Retinal pigment epithelial cell (primary cell): ENCODE measurements at regions not wholly inside any gene's neighbourhood (a gene's known extent, or its start where the extent isn't known, plus 50 kb on each side); places are given as distances from the start of the nearest gene placed in this dataset.

Experiments used
- DNase-seq: peaks from one replicate; pipeline ENCODE4 v3.0.0-alpha.2; 2010; ENCODE audit warnings: low read depth
- H3K4me3 ChIP-seq: 2 replicates; pipeline ENCODE4 v1.5.1; 2011; ENCODE audit warnings: mild to moderate bottlenecking, low read length, control low read depth, moderate library complexity
- CTCF ChIP-seq: conservative IDR thresholded peaks from 2 replicates; pipeline ENCODE4 v1.5.1; 2011; ENCODE audit warnings: low read depth, low read length, control low read depth, inconsistent platforms

- peak overlapping the region; percentile 24 for H3K4me3 ChIP-seq
- DNase-seq = peak; percentile 56
- TF ChIP-seq CTCF = no peak
Observed at GRCh38 chr9:129258124-129258822, 80.2 kb upstream of the IER5L start.

- DNase-seq = no peak
- TF ChIP-seq CTCF = no peak
- no peak overlapping the region for H3K4me3 ChIP-seq
Observed at GRCh38 chr9:129256959-129257713, 79.1 kb upstream of the IER5L start.

- H3K4me3 ChIP-seq = no peak overlapping the region
- no peak for TF ChIP-seq CTCF
- DNase-seq = no peak
Observed at GRCh38 chr9:129254566-129255287, 76.7 kb upstream of the IER5L start.

- TF ChIP-seq CTCF = no peak
- DNase-seq = no peak
- no peak overlapping the region for H3K4me3 ChIP-seq
Observed at GRCh38 chr9:129253803-129254381, 75.8 kb upstream of the IER5L start.

GRCh38 chr9:129252937-129253802 is 75.1 kb upstream of the IER5L start:
- no peak for TF ChIP-seq CTCF
- DNase-seq = no peak
- H3K4me3 ChIP-seq = no peak overlapping the region

GRCh38 chr9:129250786-129251185 is 72.7 kb upstream of the IER5L start:
- DNase-seq = no peak
- H3K4me3 ChIP-seq = no peak overlapping the region
- TF ChIP-seq CTCF = no peak
